MM.1S (cell line): ENCODE measurements at regions not wholly inside any gene's neighbourhood (a gene's known extent, or its start where the extent isn't known, plus 50 kb on each side); places are given as distances from the start of the nearest gene placed in this dataset.

ENCODE experiments used
- EZH2 ChIP-seq: fragments of 300-600 bp; sonication (generic); optimal IDR thresholded peaks from 2 replicates; pipeline ENCODE3; 2017; ENCODE audit warnings: low read depth, mild to moderate bottlenecking, antibody characterized with exemption, low read length, mixed read lengths
- EZH2phosphoT487 ChIP-seq: fragments of 300-600 bp; sonication (generic); IDR thresholded peaks from 2 replicates; pipeline ENCODE4 v1.6.1; 2018; ENCODE audit warnings: antibody characterized with exemption, low read length
- TF ChIP-seq, protein P1 (sequence below): fragments of 300-600 bp; sonication (generic); IDR thresholded peaks from 2 replicates; pipeline ENCODE4 v1.5.1; 2016; ENCODE audit warnings: antibody characterized with exemption, low read length, mixed read lengths

DNA sequence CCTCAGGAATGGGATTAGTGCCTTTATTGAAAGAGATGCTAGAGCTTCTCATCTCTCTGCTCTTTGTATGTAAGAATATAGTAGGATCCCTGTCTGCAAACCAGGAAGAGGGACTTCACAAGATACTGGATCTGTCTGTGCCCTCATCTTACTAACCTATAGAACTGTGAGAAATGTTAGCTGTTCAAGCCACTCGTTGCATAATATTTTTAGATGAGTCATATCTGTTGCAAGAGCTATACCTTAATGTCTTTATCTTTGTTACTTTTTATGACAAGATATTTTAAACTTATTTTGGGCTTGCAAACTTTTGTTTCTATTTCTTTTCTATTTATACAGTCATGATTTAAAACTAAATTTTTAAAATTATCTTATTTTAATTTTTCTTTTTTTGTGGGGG is 1296.8 kb upstream of the CDH6 start:
- TF ChIP-seq, protein P1, sequence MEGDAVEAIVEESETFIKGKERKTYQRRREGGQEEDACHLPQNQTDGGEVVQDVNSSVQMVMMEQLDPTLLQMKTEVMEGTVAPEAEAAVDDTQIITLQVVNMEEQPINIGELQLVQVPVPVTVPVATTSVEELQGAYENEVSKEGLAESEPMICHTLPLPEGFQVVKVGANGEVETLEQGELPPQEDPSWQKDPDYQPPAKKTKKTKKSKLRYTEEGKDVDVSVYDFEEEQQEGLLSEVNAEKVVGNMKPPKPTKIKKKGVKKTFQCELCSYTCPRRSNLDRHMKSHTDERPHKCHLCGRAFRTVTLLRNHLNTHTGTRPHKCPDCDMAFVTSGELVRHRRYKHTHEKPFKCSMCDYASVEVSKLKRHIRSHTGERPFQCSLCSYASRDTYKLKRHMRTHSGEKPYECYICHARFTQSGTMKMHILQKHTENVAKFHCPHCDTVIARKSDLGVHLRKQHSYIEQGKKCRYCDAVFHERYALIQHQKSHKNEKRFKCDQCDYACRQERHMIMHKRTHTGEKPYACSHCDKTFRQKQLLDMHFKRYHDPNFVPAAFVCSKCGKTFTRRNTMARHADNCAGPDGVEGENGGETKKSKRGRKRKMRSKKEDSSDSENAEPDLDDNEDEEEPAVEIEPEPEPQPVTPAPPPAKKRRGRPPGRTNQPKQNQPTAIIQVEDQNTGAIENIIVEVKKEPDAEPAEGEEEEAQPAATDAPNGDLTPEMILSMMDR = no peak
- no peak for TF ChIP-seq EZH2
- TF ChIP-seq EZH2phosphoT487 = no peak
